ENCODE measurements at regions not wholly inside any gene's neighbourhood (a gene's known extent, or its start where the extent isn't known, plus 50 kb on each side); places are given as distances from the start of the nearest gene placed in this dataset.

- TF ChIP-seq ESRRG (CRISPR knock-in tag; IDR thresholded peaks at IDR 0.05) (no peak), PPARA (CRISPR knock-in tag; IDR thresholded peaks at IDR 0.05; ENCODE audit: borderline replicate concordance) (no peak), TSHZ2 (CRISPR knock-in tag; IDR thresholded peaks at IDR 0.05) (no peak), CSDC2 (CRISPR knock-in tag; IDR thresholded peaks at IDR 0.05) (no peak), RARB (CRISPR knock-in tag; IDR thresholded peaks at IDR 0.05) (no peak), ZNF8 (CRISPR knock-in tag; IDR thresholded peaks at IDR 0.05) (no peak), BACH2 (CRISPR knock-in tag; IDR thresholded peaks at IDR 0.05; ENCODE audit: borderline replicate concordance) (no peak), ARNTL (CRISPR knock-in tag; IDR thresholded peaks at IDR 0.05; ENCODE audit: borderline replicate concordance, low read depth) (no peak), ZNF565 (CRISPR knock-in tag; conservative IDR thresholded peaks at IDR 0.05; ENCODE audit: low read depth) (no peak), TOX (CRISPR knock-in tag; IDR thresholded peaks at IDR 0.05; ENCODE audit: borderline replicate concordance) (no peak), GLIS3 (CRISPR knock-in tag; IDR thresholded peaks at IDR 0.05) (no peak), PATZ1 (CRISPR knock-in tag; IDR thresholded peaks at IDR 0.05; ENCODE audit: borderline replicate concordance) (no peak), CSRNP3 (CRISPR knock-in tag; IDR thresholded peaks at IDR 0.05) (no peak), TCF4 (CRISPR knock-in tag; IDR thresholded peaks at IDR 0.05; ENCODE audit: borderline replicate concordance) (no peak), SNAI2 (CRISPR knock-in tag; IDR thresholded peaks at IDR 0.05) (no peak)
- no peak for ATAC-seq
Observed at GRCh38 chr14:42469637-42470426, 863.2 kb downstream of the LRFN5 start.

- TF ChIP-seq ARNTL (CRISPR knock-in tag; IDR thresholded peaks at IDR 0.05; ENCODE audit: borderline replicate concordance, low read depth) (no peak), TCF4 (CRISPR knock-in tag; IDR thresholded peaks at IDR 0.05; ENCODE audit: borderline replicate concordance) (no peak), OSR1 (CRISPR knock-in tag; IDR thresholded peaks at IDR 0.05) (no peak), ISL1 (CRISPR knock-in tag; IDR thresholded peaks at IDR 0.05) (no peak), ZFP3 (CRISPR knock-in tag; IDR thresholded peaks at IDR 0.05) (no peak), SNAI2 (CRISPR knock-in tag; IDR thresholded peaks at IDR 0.05) (no peak), PATZ1 (CRISPR knock-in tag; IDR thresholded peaks at IDR 0.05; ENCODE audit: borderline replicate concordance) (no peak), ZNF8 (CRISPR knock-in tag; IDR thresholded peaks at IDR 0.05) (no peak), ZC3H10 (CRISPR knock-in tag; IDR thresholded peaks at IDR 0.05) (no peak), ZFP30 (CRISPR knock-in tag; IDR thresholded peaks at IDR 0.05) (no peak), CREB5 (CRISPR knock-in tag; IDR thresholded peaks at IDR 0.05; ENCODE audit: low read depth) (no peak), TOX (CRISPR knock-in tag; IDR thresholded peaks at IDR 0.05; ENCODE audit: borderline replicate concordance) (no peak)
- ATAC-seq = no peak
Observed at GRCh38 chr14:42460673-42461072, 854.0 kb downstream of the LRFN5 start.
